Kidney epithelial cell (primary cell): ENCODE measurements at regions not wholly inside any gene's neighbourhood (a gene's known extent, or its start where the extent isn't known, plus 50 kb on each side); places are given as distances from the start of the nearest gene placed in this dataset.

Source experiments
- DNase-seq: peaks from one replicate; pipeline ENCODE4 v3.0.0-alpha.2; 2010; ENCODE audit warnings: low read depth
- H3K27me3 ChIP-seq: 2 replicates; pipeline ENCODE4 v1.6.0; 2011; ENCODE audit warnings: low read length; ENCODE audit not compliant: control insufficient read depth, insufficient read depth
- H3K36me3 ChIP-seq: 2 replicates; pipeline ENCODE4 v1.5.1; 2011; ENCODE audit warnings: low read length; ENCODE audit not compliant: control insufficient read depth, insufficient read depth
- H3K4me3 ChIP-seq: 2 replicates; pipeline ENCODE4 v1.5.1; 2011; ENCODE audit warnings: low read depth, mild to moderate bottlenecking, control low read depth, low read length
- CTCF ChIP-seq: IDR thresholded peaks from 2 replicates; pipeline ENCODE4 v1.5.1; 2011; ENCODE audit warnings: mild to moderate bottlenecking, moderate library complexity, low read length, control low read depth, inconsistent platforms; ENCODE audit not compliant: insufficient read depth, poor library complexity, severe bottlenecking

GRCh38 chr16:59484833-59485516, 750.9 kb upstream of the GOT2 start:
- no peak overlapping the region for H3K4me3 ChIP-seq
- H3K27me3 ChIP-seq = no peaks in the 10 kb centered on the region
- no peak for DNase-seq
- no peak for TF ChIP-seq CTCF
- no peaks in the 10 kb centered on the region for H3K36me3 ChIP-seq

GRCh38 chr16:59478838-59479237, 744.7 kb upstream of the GOT2 start:
- Histone ChIP-seq H3K27me3 (no peaks in the 10 kb centered on the region), H3K4me3 (no peak overlapping the region), H3K36me3 (no peaks in the 10 kb centered on the region)
- no peak for DNase-seq
- no peak for TF ChIP-seq CTCF

- no peaks in the 10 kb centered on the region for H3K27me3 ChIP-seq
- DNase-seq = no peak
- H3K36me3 ChIP-seq = no peaks in the 10 kb centered on the region
- TF ChIP-seq CTCF = no peak
- no peak overlapping the region for H3K4me3 ChIP-seq
These were observed 736.4 kb upstream of the GOT2 start for GRCh38 chr16:59470556-59470955.

GRCh38 chr16:59469266-59469665, 735.1 kb upstream of the GOT2 start:
- no peak for DNase-seq
- TF ChIP-seq CTCF = no peak

GRCh38 chr16:59463776-59464175, 729.7 kb upstream of the GOT2 start:
- Histone ChIP-seq H3K4me3 (no peak overlapping the region), H3K27me3 (no peaks in the 10 kb centered on the region), H3K36me3 (no peaks in the 10 kb centered on the region)
- DNase-seq = no peak
- no peak for TF ChIP-seq CTCF

More at GRCh38 chr16:59469266-59469665, 735.1 kb upstream of the GOT2 start:
- H3K27me3 ChIP-seq = no peaks in the 10 kb centered on the region
- no peak overlapping the region for H3K4me3 ChIP-seq
- no peaks in the 10 kb centered on the region for H3K36me3 ChIP-seq

GRCh38 chr16:59459806-59460205, 725.7 kb upstream of the GOT2 start:
- no peak for DNase-seq
- TF ChIP-seq CTCF = no peak
- no peak overlapping the region for H3K4me3 ChIP-seq
- no peaks in the 10 kb centered on the region for H3K36me3 ChIP-seq
- no peaks in the 10 kb centered on the region for H3K27me3 ChIP-seq
